ENCODE measurements at regions not wholly inside any gene's neighbourhood (a gene's known extent, or its start where the extent isn't known, plus 50 kb on each side); places are given as distances from the start of the nearest gene placed in this dataset.
A peak's percentile ranks its signal among the peaks of the same experiment; 100 is the strongest.

GRCh38 chr3:82080792-82081191 is 319.3 kb upstream of the GBE1 start:
- Histone ChIP-seq H3K9me3 (ENCODE audit: control insufficient read depth, insufficient read depth, low read depth, low read length) (no peaks in the 10 kb centered on the region), H3K27me3 (ENCODE audit: control insufficient read depth, insufficient read depth, low read length) (no peaks in the 10 kb centered on the region), H3K4me3 (ENCODE audit: low read depth, low read length) (no peak overlapping the region), H3K4me1 (ENCODE audit: control insufficient read depth, insufficient read depth, low read length) (peaks cover 11% of the 10 kb centered on the region; the same call in 1 of the 2 replicates), H3K9ac (ENCODE audit: low read length) (no peak overlapping the region), H3K36me3 (ENCODE audit: control insufficient read depth, insufficient read depth, low read length) (no peaks in the 10 kb centered on the region), H3K27ac (ENCODE audit: low read depth, low read length) (0 out of 2 replicates have a peak overlapping the region, but pooled peaks have one; percentile 21)

GRCh38 chr3:82080261-82080660 is 318.8 kb upstream of the GBE1 start:
- H3K4me3 ChIP-seq (ENCODE audit: low read depth, low read length), result no peak overlapping the region

DNA sequence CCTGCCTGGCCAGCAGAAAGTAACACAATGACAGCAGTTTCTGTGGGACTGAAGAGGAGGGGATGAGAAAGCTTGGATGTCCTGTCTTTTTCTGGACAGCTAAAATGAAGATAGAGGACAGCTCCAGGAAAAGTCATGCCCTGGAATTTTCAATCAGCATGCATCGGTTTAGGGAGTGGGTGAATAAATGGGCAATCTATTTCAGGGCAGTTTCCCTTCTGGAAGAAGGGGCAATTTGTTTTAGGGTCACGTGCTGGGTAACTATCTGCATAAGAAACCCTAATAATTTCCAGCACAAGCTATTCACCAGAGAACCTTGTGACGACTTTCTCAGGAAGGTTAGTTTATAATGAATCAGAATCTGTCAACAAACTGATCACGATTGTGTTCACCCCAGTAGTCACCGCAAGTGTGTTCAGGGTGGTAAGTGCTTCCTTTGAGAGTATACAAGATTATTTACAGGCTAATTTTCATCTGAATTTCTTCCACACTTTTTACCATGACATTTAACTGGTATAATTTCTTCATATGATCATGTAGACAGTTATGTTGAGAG is 318.0 kb upstream of the GBE1 start:
- no peaks in the 10 kb centered on the region for H3K9me3 ChIP-seq (ENCODE audit: control insufficient read depth, insufficient read depth, low read depth, low read length)
- peaks cover 2% of the 10 kb centered on the region; the same call in 1 of the 2 replicates for H3K4me1 ChIP-seq (ENCODE audit: control insufficient read depth, insufficient read depth, low read length)
- H3K4me3 ChIP-seq (ENCODE audit: low read depth, low read length), result no peak overlapping the region
- no peak overlapping the region for H3K27ac ChIP-seq (ENCODE audit: low read depth, low read length)
- H3K9ac ChIP-seq (ENCODE audit: low read length), result no peak overlapping the region
- no peaks in the 10 kb centered on the region for H3K36me3 ChIP-seq (ENCODE audit: control insufficient read depth, insufficient read depth, low read length)
- no peaks in the 10 kb centered on the region for H3K27me3 ChIP-seq (ENCODE audit: control insufficient read depth, insufficient read depth, low read length)

More at GRCh38 chr3:82080261-82080660, 318.8 kb upstream of the GBE1 start:
- Histone ChIP-seq H3K36me3 (ENCODE audit: control insufficient read depth, insufficient read depth, low read length) (no peaks in the 10 kb centered on the region), H3K9ac (ENCODE audit: low read length) (no peak overlapping the region), H3K27me3 (ENCODE audit: control insufficient read depth, insufficient read depth, low read length) (no peaks in the 10 kb centered on the region), H3K27ac (ENCODE audit: low read depth, low read length) (0 out of 2 replicates have a peak overlapping the region, but pooled peaks have one; percentile 21), H3K9me3 (ENCODE audit: control insufficient read depth, insufficient read depth, low read depth, low read length) (no peaks in the 10 kb centered on the region), H3K4me1 (ENCODE audit: control insufficient read depth, insufficient read depth, low read length) (peaks cover 6% of the 10 kb centered on the region; the same call in 1 of the 2 replicates)

- H3K27ac ChIP-seq (ENCODE audit: low read depth, low read length), result no peak overlapping the region
- H3K4me3 ChIP-seq (ENCODE audit: low read depth, low read length), result no peak overlapping the region
- no peaks in the 10 kb centered on the region; the same call in 1 of the 2 replicates for H3K4me1 ChIP-seq (ENCODE audit: control insufficient read depth, insufficient read depth, low read length)
- H3K9ac ChIP-seq (ENCODE audit: low read length), result no peak overlapping the region
- no peaks in the 10 kb centered on the region for H3K27me3 ChIP-seq (ENCODE audit: control insufficient read depth, insufficient read depth, low read length)
- H3K36me3 ChIP-seq (ENCODE audit: control insufficient read depth, insufficient read depth, low read length), result no peaks in the 10 kb centered on the region
- H3K9me3 ChIP-seq (ENCODE audit: control insufficient read depth, insufficient read depth, low read depth, low read length), result no peaks in the 10 kb centered on the region
Observed at GRCh38 chr3:82078246-82078645, 316.8 kb upstream of the GBE1 start.

DNA sequence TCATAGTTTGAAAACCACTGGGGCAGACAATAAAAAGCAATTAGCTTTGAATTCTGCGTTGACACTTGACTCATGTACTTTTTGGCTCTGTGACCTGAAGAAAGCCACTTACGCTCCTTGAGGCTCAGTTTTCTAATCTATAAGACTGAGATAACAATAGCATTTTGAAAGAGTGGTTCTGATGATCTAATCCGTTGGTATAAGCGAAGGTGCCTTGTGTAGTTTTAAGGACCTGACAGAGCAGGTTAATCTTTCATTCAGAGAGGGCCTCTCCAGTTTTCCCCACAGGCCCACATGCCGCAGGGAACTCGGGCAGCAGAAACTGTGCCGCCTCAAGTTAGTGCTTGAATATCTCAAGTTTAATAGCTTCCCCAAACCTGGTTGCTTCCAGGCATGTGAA is 306.0 kb upstream of the GBE1 start:
- H3K9ac ChIP-seq (ENCODE audit: low read length), result no peak overlapping the region

GRCh38 chr3:82058809-82059208 is 297.4 kb upstream of the GBE1 start:
- Histone ChIP-seq H3K27me3 (ENCODE audit: control insufficient read depth, insufficient read depth, low read length) (no peaks in the 10 kb centered on the region), H3K36me3 (ENCODE audit: control insufficient read depth, insufficient read depth, low read length) (no peaks in the 10 kb centered on the region), H3K9ac (ENCODE audit: low read length) (no peak overlapping the region), H3K4me3 (ENCODE audit: low read depth, low read length) (no peak overlapping the region), H3K27ac (ENCODE audit: low read depth, low read length) (no peak overlapping the region), H3K4me1 (ENCODE audit: control insufficient read depth, insufficient read depth, low read length) (no peaks in the 10 kb centered on the region), H3K9me3 (ENCODE audit: control insufficient read depth, insufficient read depth, low read depth, low read length) (no peaks in the 10 kb centered on the region)

More for the DNA sequence above, 306.0 kb upstream of the GBE1 start:
- Histone ChIP-seq H3K27me3 (ENCODE audit: control insufficient read depth, insufficient read depth, low read length) (no peaks in the 10 kb centered on the region), H3K9me3 (ENCODE audit: control insufficient read depth, insufficient read depth, low read depth, low read length) (no peaks in the 10 kb centered on the region), H3K4me3 (ENCODE audit: low read depth, low read length) (no peak overlapping the region), H3K36me3 (ENCODE audit: control insufficient read depth, insufficient read depth, low read length) (no peaks in the 10 kb centered on the region), H3K4me1 (ENCODE audit: control insufficient read depth, insufficient read depth, low read length) (no peaks in the 10 kb centered on the region), H3K27ac (ENCODE audit: low read depth, low read length) (no peak overlapping the region)

GRCh38 chr3:82055792-82056191 is 294.3 kb upstream of the GBE1 start:
- no peak overlapping the region for H3K27ac ChIP-seq (ENCODE audit: low read depth, low read length)
- no peaks in the 10 kb centered on the region for H3K4me1 ChIP-seq (ENCODE audit: control insufficient read depth, insufficient read depth, low read length)
- no peaks in the 10 kb centered on the region for H3K27me3 ChIP-seq (ENCODE audit: control insufficient read depth, insufficient read depth, low read length)
- H3K9ac ChIP-seq (ENCODE audit: low read length), result no peak overlapping the region
- no peak overlapping the region for H3K4me3 ChIP-seq (ENCODE audit: low read depth, low read length)
- no peaks in the 10 kb centered on the region for H3K9me3 ChIP-seq (ENCODE audit: control insufficient read depth, insufficient read depth, low read depth, low read length)
- H3K36me3 ChIP-seq (ENCODE audit: control insufficient read depth, insufficient read depth, low read length), result no peaks in the 10 kb centered on the region

GRCh38 chr3:82054849-82055248 is 293.4 kb upstream of the GBE1 start:
- Histone ChIP-seq H3K36me3 (ENCODE audit: control insufficient read depth, insufficient read depth, low read length) (no peaks in the 10 kb centered on the region), H3K27ac (ENCODE audit: low read depth, low read length) (no peak overlapping the region), H3K9me3 (ENCODE audit: control insufficient read depth, insufficient read depth, low read depth, low read length) (no peaks in the 10 kb centered on the region), H3K4me1 (ENCODE audit: control insufficient read depth, insufficient read depth, low read length) (no peaks in the 10 kb centered on the region), H3K4me3 (ENCODE audit: low read depth, low read length) (no peak overlapping the region), H3K9ac (ENCODE audit: low read length) (no peak overlapping the region), H3K27me3 (ENCODE audit: control insufficient read depth, insufficient read depth, low read length) (no peaks in the 10 kb centered on the region)

DNA sequence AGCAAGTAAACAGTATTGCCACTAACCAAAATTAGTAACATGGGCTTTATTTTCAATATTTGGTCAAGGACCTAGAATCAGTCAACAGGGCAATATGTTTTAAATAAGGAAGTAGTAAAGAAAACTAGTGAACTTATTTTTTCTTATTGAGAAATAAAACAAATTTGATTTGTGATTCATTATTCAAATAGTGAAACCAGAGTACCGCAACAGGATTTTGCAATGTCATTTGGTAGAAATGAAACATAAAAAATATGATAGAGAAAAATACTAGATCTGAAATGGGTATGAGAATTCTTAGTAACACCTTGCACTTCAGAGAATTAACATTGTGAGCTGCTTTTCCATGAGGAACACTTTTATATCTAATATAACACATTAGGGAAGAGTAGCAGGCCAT is 291.8 kb upstream of the GBE1 start:
- no peak overlapping the region for H3K9ac ChIP-seq (ENCODE audit: low read length)
- H3K36me3 ChIP-seq (ENCODE audit: control insufficient read depth, insufficient read depth, low read length), result no peaks in the 10 kb centered on the region
- H3K27me3 ChIP-seq (ENCODE audit: control insufficient read depth, insufficient read depth, low read length), result no peaks in the 10 kb centered on the region
- H3K9me3 ChIP-seq (ENCODE audit: control insufficient read depth, insufficient read depth, low read depth, low read length), result no peaks in the 10 kb centered on the region
- H3K4me3 ChIP-seq (ENCODE audit: low read depth, low read length), result no peak overlapping the region
- H3K4me1 ChIP-seq (ENCODE audit: control insufficient read depth, insufficient read depth, low read length), result no peaks in the 10 kb centered on the region
- no peak overlapping the region for H3K27ac ChIP-seq (ENCODE audit: low read depth, low read length)

DNA sequence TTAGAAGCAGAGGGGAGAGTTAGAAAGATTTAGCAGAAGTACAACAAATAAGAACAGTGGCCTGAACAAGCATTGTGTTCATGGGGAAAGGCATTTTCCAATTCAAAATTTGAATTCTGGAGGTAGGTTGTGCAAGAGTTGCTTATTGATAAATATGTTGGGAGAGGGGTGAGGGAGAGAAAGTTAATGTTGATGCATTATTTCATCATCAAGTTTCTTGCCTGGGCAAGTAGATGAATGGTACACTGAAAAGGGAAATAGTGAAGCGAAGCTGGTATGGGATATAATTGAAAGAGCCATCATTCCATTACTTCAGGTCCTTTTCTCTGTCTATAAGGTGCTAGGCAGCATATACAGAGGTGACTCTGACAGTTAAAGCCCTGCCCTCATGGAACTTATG is 288.9 kb upstream of the GBE1 start:
- no peaks in the 10 kb centered on the region for H3K36me3 ChIP-seq (ENCODE audit: control insufficient read depth, insufficient read depth, low read length)
- H3K9ac ChIP-seq (ENCODE audit: low read length), result no peak overlapping the region
- H3K4me1 ChIP-seq (ENCODE audit: control insufficient read depth, insufficient read depth, low read length), result no peaks in the 10 kb centered on the region
- H3K27ac ChIP-seq (ENCODE audit: low read depth, low read length), result no peak overlapping the region
- H3K4me3 ChIP-seq (ENCODE audit: low read depth, low read length), result no peak overlapping the region
- H3K27me3 ChIP-seq (ENCODE audit: control insufficient read depth, insufficient read depth, low read length), result no peaks in the 10 kb centered on the region
- H3K9me3 ChIP-seq (ENCODE audit: control insufficient read depth, insufficient read depth, low read depth, low read length), result no peaks in the 10 kb centered on the region

DNA sequence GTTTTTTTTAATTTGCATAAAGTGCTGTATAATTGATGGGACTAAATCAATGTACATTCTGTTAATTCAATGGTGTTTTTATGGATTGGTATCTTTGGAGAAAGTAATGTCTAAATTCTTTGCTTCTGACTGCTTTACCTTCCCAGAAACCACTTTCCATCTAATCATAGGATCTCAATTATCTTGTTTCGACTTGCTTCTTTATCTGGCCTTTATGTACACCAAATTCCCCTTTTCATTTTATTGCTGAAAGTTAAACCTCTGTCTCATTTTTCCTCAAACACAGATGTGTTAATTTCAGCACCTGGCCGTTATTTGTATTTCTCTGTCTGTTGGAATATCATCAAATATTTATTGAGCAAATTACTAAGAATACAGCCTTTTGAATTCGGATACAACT is 287.3 kb upstream of the GBE1 start:
- Histone ChIP-seq H3K9me3 (ENCODE audit: control insufficient read depth, insufficient read depth, low read depth, low read length) (no peaks in the 10 kb centered on the region), H3K27me3 (ENCODE audit: control insufficient read depth, insufficient read depth, low read length) (no peaks in the 10 kb centered on the region), H3K27ac (ENCODE audit: low read depth, low read length) (no peak overlapping the region), H3K9ac (ENCODE audit: low read length) (no peak overlapping the region), H3K4me1 (ENCODE audit: control insufficient read depth, insufficient read depth, low read length) (no peaks in the 10 kb centered on the region), H3K36me3 (ENCODE audit: control insufficient read depth, insufficient read depth, low read length) (no peaks in the 10 kb centered on the region), H3K4me3 (ENCODE audit: low read depth, low read length) (no peak overlapping the region)

All from HUES6 (cell line).